ENCODE measurements at regions not wholly inside any gene's neighbourhood (a gene's known extent, or its start where the extent isn't known, plus 50 kb on each side); places are given as distances from the start of the nearest gene placed in this dataset.

DNA sequence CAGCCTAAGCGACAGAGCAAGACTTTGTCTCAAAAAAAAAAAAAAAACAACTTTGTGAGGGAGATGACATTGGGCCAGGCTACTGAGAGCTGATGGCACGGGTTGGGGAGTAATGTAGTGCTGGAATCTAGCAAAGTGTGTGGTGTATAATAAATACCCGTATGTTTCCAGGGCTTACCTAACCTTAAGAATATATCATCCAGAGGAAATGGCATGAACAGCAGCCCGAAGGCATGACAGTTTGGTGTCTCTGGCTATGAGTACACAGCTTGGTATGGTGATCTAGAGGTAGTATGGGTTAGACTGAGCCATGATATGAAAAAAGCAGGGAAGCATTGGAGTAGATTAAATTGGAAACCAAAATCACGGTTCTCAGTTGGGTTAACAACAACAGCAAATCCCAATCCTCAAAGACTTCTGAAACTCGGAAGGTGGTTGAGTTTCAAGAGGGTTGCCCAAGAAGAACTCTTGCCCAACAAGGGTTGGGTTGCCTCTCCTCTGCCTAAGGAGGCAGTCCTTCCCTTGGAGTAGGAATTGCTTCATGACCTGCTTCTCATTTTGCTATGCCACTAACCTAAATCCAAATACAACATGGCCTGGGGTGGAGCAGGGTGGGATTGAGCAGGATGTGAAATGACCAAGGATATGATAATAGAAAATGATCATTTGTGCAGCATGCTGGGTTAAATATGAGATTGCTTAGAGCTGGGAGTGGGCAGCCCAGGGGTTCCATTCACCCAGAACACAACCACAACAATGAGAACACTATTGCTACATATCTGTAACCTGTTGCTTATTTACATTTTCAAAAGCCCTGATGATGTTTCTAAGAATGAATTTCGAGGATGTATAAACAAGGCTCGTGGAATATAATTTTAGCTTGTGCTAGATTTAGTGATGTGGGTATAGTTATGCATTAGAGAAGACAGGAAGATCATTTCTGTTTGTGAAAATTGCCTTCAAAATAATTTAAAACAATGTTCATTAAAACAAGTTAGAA, 64.6 kb upstream of the ZFR start:
- H3K4me3 Mint-ChIP-seq: no peak overlapping the region
- no peaks in the 10 kb centered on the region for H3K9me3 Mint-ChIP-seq
- H3K4me1 Mint-ChIP-seq (ENCODE audit: low read depth): peaks cover 15% of the 10 kb centered on the region
- no peaks in the 10 kb centered on the region for H3K36me3 Mint-ChIP-seq (ENCODE audit: low read depth)
- no peak overlapping the region for H3K27ac Mint-ChIP-seq
- H3K27me3 Mint-ChIP-seq (ENCODE audit: low read depth): peaks cover 17% of the 10 kb centered on the region

DNA sequence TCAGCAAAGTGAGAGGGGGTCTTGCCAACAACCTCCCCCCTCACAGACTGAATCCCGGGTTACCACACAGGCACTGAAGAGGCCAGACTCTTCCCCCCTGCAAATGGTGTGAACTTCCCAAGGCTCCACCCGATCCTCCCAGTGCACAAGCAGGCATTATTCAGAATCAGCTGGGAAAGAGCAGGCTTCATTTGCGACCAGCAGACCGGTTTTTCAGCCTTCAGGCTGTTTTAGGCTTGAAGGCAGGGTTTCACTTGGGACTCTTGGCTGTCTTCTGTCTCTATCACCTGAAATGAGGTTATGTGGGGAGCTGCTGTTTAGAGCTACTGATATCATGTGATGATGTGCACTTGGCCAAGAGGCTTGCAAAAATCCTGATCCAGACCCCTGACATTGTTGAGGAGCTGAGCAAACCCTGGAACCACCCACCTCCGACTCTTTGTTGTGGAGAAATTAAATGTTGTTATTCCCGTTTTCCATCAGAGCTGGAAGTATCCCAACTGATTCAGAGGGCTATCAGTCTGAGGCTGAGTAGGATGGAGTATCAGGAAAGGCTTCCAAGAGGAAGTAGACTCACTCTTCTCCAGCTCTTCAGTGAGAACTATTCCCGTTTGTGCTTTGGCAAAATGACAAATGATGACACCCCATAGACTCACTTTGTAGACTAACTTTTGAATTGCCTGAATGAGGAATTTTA, 63.3 kb upstream of the ZFR start:
- no peak overlapping the region for H3K27ac Mint-ChIP-seq

DNA sequence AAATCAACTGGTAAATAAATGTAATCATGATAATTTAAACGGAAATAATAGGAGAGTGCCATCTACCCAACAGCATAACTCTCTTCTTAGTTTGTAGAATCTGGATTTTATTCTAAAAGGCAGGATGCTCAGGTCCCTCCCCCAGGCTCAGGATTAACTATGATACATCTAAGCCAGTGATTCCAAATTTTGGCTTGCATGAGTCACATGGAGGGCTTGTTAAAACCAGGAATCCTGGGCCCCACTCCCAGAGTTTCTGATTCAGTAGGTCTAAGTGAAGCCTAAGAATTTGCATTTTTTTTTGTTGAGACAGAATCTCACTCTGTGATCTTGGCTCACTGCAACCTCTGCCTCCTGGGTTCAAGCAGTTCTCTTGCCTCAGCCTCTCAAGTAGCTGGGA, 62.3 kb upstream of the ZFR start:
- H3K9me3 Mint-ChIP-seq: no peaks in the 10 kb centered on the region
- H3K4me3 Mint-ChIP-seq: no peak overlapping the region
- no peaks in the 10 kb centered on the region for H3K36me3 Mint-ChIP-seq (ENCODE audit: low read depth)
- H3K27ac Mint-ChIP-seq: no peak overlapping the region
- H3K27me3 Mint-ChIP-seq (ENCODE audit: low read depth): peaks cover 21% of the 10 kb centered on the region
- peaks cover 14% of the 10 kb centered on the region for H3K4me1 Mint-ChIP-seq (ENCODE audit: low read depth)

More for the DNA sequence above, 63.3 kb upstream of the ZFR start:
- no peaks in the 10 kb centered on the region for H3K9me3 Mint-ChIP-seq
- H3K27me3 Mint-ChIP-seq (ENCODE audit: low read depth): peaks cover 19% of the 10 kb centered on the region
- H3K4me3 Mint-ChIP-seq: no peak overlapping the region
- no peaks in the 10 kb centered on the region for H3K36me3 Mint-ChIP-seq (ENCODE audit: low read depth)
- peaks cover 15% of the 10 kb centered on the region for H3K4me1 Mint-ChIP-seq (ENCODE audit: low read depth)

DNA sequence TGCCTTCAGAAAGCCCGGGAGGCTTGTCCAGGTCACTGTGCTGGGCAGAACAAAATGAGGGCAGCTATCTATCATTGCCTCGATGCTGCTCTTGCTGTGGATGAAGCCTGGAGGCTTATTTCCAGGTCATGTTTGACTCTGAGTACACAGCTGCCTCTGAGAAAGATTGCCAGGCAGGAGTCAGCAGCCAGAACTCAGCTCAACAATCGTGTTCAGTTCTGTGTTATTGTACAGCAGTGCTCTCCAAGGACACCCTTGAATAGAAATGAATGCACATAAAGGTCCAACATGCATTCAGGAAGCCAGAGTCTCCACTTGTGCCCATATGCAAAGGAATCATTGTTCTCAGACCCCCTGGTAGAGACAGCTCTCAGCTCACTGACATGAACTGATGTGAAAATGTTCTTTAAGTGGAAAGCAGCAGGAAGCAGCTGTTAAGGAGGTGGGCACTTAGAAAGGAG, 61.7 kb upstream of the ZFR start:
- peaks cover 10% of the 10 kb centered on the region for H3K4me1 Mint-ChIP-seq (ENCODE audit: low read depth)
- H3K27ac Mint-ChIP-seq: no peak overlapping the region
- H3K9me3 Mint-ChIP-seq: no peaks in the 10 kb centered on the region
- H3K36me3 Mint-ChIP-seq (ENCODE audit: low read depth): no peaks in the 10 kb centered on the region
- H3K27me3 Mint-ChIP-seq (ENCODE audit: low read depth): peaks cover 21% of the 10 kb centered on the region
- H3K4me3 Mint-ChIP-seq: no peak overlapping the region

DNA sequence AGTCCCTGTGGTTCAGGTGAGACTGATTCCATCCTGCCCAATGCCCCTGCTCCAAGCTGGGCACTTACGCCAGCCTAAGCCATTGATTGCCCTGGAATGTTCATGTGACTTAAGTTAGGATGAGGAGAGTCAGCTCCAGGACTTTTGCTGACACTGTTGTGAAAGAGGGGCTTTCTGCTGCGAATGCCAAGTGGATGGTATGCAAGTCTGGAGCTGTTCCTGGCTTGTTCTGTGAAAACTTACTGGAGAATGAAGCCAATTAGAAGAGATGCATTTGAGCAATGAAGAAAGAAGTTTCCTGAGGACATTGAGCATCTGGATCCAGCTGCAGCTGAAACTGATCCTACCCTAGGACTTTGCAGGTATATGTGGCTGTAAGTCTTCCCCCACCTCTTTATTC, 61.2 kb upstream of the ZFR start:
- peaks cover 21% of the 10 kb centered on the region for H3K27me3 Mint-ChIP-seq (ENCODE audit: low read depth)
- no peak overlapping the region for H3K27ac Mint-ChIP-seq
- no peaks in the 10 kb centered on the region for H3K36me3 Mint-ChIP-seq (ENCODE audit: low read depth)
- no peak overlapping the region for H3K4me3 Mint-ChIP-seq
- no peaks in the 10 kb centered on the region for H3K9me3 Mint-ChIP-seq
- peaks cover 10% of the 10 kb centered on the region for H3K4me1 Mint-ChIP-seq (ENCODE audit: low read depth)

DNA sequence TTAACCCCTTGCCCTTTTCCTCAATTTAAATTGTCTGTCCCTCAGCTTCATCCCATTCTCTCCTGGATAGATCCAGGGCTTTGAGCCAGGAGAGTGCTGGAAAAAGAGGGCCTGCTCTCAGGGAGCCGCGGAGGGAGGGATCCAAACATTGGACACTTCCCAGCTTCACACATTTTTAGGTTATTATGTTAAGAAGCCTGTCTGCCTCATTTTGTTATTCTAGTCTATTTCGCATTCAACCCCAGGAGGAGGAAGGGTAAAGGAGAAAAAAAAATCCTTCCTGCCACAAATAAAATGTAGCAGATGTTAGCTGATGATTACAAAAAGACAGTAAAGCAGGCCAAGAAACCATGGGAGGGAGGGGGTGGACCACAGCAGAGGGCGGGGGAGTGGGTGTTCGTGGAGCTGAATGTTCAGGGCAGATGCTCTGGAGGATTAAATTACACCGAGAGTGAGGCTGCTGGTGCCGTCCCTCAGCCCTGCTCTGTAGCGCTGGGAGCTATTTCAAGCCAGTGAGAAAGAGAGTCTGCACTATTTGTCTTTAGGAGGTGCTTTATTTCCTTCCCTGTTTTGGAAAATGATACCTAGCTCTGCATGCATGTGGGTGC, 60.6 kb upstream of the ZFR start:
- Mint-ChIP-seq H3K4me3 (no peak overlapping the region), H3K9me3 (no peaks in the 10 kb centered on the region), H3K27me3 (ENCODE audit: low read depth) (peaks cover 21% of the 10 kb centered on the region), H3K27ac (no peak overlapping the region), H3K4me1 (ENCODE audit: low read depth) (peaks cover 10% of the 10 kb centered on the region), H3K36me3 (ENCODE audit: low read depth) (no peaks in the 10 kb centered on the region)

DNA sequence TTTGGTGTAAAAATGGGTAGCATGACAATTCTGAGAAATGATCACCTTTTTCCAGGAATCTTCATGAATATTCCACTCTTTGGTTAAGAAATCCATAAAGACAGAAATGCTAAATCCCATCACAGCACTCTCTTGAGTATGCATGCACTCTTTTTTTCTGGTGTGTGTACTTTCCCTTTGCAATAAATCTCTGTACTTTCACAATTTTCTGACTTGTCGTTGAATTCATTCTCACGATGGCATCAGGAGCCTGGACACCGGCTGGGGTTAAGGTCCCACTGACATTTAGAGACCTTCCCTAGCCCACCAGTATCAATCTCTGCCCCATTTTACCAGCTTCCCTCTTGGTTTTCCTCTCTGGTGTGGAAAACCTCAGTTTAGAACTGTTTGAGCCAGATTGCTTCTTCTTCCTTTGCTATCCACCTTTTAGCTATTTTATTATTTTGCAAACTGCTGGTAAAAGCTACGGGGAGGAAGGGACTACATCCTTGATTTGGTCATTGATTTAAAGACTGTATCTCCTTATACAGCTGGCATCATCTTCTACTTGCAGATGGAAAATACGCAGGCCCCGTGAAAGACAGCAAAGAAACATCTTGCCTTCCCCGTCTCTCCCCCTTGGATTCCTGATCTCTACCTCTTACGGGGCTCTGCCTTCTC, 59.9 kb upstream of the ZFR start:
- H3K4me3 Mint-ChIP-seq: no peak overlapping the region

DNA sequence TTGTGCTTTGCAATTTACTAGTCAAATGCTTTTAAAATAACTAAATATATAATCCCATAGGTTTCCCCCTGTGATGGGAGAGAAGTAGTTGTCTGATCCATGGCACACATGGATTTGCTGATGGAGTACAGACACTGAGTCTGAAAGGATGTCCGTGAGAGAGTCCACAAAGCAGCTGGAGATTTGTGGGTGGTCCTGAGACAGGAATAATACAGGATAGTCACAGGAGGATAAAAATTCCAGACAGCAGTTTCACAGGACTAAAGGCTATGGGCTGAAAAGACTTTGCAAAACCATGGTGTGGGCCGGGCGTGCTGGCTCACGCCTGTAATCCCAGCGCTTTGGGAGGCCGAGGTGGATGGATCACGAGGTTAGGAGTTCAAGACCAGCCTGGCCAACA, 58.7 kb upstream of the ZFR start:
- Mint-ChIP-seq H3K27ac (no peak overlapping the region), H3K36me3 (ENCODE audit: low read depth) (no peaks in the 10 kb centered on the region), H3K4me1 (ENCODE audit: low read depth) (peaks cover 24% of the 10 kb centered on the region), H3K9me3 (no peaks in the 10 kb centered on the region), H3K27me3 (ENCODE audit: low read depth) (peaks cover 21% of the 10 kb centered on the region), H3K4me3 (no peak overlapping the region)

More for the DNA sequence above, 59.9 kb upstream of the ZFR start:
- Mint-ChIP-seq H3K27ac (no peak overlapping the region), H3K9me3 (no peaks in the 10 kb centered on the region), H3K27me3 (ENCODE audit: low read depth) (peaks cover 21% of the 10 kb centered on the region), H3K4me1 (ENCODE audit: low read depth) (peaks cover 13% of the 10 kb centered on the region), H3K36me3 (ENCODE audit: low read depth) (no peaks in the 10 kb centered on the region)

DNA sequence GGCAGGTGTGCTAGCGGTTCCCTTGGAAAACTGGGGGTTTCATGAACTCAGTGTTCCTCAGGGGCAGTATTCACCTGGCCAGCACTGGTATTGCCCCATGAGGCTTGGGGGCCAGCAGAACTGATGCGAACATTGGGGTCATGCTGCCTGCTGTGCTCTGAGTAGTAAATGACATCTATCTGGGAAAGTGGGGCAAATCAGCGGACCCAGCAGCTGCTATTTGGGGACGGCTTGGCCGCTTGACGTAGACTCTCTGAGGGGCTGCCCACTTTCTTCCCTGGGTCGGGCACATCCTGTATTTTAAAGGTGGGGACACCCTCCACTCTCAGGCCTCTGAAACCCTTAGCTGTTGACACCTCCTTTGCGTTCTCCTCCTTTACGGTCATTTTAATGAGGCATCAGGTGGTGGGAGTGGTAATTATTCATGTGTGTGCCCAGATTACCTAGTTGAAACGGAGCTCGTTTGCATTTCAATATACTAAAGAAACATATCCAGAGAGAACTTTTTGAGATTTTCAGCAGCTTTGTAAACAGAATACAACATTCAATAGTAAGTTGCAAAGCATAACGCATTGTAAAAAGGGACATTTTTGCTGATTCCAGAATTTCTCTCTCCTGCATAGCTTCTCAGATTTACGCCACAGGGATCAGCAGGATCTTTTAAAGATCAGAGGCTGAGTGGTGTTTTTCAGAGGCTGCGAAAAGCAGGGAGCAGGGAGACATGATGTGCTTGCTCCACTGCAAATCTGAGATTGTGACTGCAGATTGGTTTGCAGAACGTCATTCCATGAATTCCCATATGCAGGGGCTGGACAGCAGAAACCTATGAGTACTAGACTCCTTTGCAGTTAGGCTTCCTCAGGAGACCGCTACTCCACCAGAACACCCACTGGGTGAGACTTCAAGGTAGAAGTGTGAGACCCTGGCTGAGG, 56.8 kb upstream of the ZFR start:
- Mint-ChIP-seq H3K27me3 (ENCODE audit: low read depth) (peaks cover 21% of the 10 kb centered on the region), H3K4me1 (ENCODE audit: low read depth) (peaks cover 26% of the 10 kb centered on the region), H3K4me3 (no peak overlapping the region), H3K27ac (no peak overlapping the region), H3K36me3 (ENCODE audit: low read depth) (no peaks in the 10 kb centered on the region), H3K9me3 (no peaks in the 10 kb centered on the region)

DNA sequence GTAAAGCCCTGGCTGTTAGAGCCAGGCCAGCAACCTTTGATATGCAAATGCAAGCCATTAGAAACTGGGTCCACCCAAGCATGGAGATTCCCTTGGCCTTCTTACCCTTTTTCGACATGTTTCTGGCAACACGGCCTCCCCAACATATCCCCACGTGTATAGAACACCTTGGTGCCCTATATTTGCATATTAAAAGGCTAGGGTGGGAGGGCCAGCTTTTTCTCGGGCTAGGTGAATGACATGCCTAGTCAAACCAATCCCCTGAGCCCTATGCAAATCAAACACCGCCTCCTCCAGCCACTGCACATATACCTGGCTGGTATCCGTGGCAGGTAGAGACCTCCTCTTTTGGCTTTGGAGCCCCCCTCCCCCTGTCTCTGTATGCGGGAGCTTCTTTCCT, 55.6 kb upstream of the ZFR start:
- Mint-ChIP-seq H3K36me3 (ENCODE audit: low read depth) (no peaks in the 10 kb centered on the region), H3K27me3 (ENCODE audit: low read depth) (peaks cover 11% of the 10 kb centered on the region), H3K27ac (no peak overlapping the region), H3K4me1 (ENCODE audit: low read depth) (peaks cover 28% of the 10 kb centered on the region), H3K4me3 (no peak overlapping the region), H3K9me3 (no peaks in the 10 kb centered on the region)

DNA sequence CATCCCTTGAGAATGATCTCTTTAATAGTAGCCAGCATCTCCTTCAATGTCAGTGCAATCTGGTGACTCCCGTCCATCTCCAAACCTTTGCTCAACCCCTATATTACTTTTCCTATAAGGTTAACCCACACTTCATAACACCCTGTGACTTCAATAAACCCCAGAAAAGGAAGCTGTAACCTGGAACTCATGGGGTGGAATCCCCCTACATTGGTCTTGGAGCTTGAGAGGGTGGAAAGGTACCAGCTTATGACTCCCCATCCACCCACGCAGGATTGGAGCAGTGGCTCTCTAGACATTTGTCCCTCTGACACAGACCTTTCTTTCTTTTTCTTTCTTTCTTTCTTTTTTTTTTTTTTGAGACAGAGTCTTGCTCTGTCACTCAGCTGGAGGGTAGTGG, 54.7 kb upstream of the ZFR start:
- peaks cover 3% of the 10 kb centered on the region for H3K27me3 Mint-ChIP-seq (ENCODE audit: low read depth)
- no peak overlapping the region for H3K27ac Mint-ChIP-seq

DNA sequence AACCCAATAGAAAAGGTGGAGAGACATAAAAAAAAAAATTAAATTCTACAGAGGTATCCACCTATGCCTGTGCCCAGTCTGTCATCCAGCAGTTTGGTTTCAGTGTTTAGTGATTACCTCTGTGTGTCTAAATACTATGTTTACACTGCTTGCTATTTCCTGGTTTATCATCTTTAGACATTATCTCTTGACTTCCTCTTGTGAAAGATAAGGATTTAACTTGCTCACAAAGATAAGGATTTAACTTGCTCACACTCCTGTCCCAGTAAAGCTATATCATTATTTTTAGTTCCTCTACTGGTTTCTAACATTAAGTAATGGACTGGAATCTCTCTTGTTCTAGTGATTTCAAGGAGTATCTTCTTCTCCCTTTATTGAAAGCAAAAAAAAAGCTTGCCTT, 53.9 kb upstream of the ZFR start:
- H3K4me3 Mint-ChIP-seq: no peak overlapping the region
- peak overlapping the region; percentile 56 for H3K27ac Mint-ChIP-seq
- peaks cover 3% of the 10 kb centered on the region for H3K27me3 Mint-ChIP-seq (ENCODE audit: low read depth)
- H3K36me3 Mint-ChIP-seq (ENCODE audit: low read depth): no peaks in the 10 kb centered on the region
- H3K9me3 Mint-ChIP-seq: no peaks in the 10 kb centered on the region
- H3K4me1 Mint-ChIP-seq (ENCODE audit: low read depth): peaks cover 19% of the 10 kb centered on the region

More for the DNA sequence above, 54.7 kb upstream of the ZFR start:
- Mint-ChIP-seq H3K4me3 (no peak overlapping the region), H3K36me3 (ENCODE audit: low read depth) (no peaks in the 10 kb centered on the region), H3K4me1 (ENCODE audit: low read depth) (peaks cover 19% of the 10 kb centered on the region), H3K9me3 (no peaks in the 10 kb centered on the region)

DNA sequence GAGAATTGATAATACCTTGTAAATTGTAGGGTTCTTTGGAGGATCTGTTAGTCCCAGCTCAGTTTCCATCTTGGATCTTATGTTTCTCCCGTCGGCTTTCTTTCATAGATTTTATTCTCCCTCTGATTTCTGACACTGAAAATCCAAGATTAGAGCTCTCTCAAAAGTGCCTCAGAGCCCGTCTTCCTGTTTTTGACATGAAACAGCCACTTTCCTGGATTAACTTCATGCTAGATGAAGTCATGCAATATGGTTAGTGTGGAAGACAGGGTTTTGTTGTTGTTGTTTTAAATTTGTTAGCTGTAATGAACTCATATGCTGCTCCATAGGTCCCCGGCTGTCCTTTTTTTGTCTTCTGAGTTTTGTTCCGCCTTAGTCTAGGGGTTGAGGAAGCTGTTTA, 51.6 kb upstream of the ZFR start:
- Mint-ChIP-seq H3K4me1 (ENCODE audit: low read depth) (peaks cover 19% of the 10 kb centered on the region), H3K36me3 (ENCODE audit: low read depth) (no peaks in the 10 kb centered on the region), H3K27ac (no peak overlapping the region), H3K9me3 (no peaks in the 10 kb centered on the region), H3K4me3 (no peak overlapping the region), H3K27me3 (ENCODE audit: low read depth) (no peaks in the 10 kb centered on the region)
